22Rv1 (cell line): ENCODE measurements at regions not wholly inside any gene's neighbourhood (a gene's known extent, or its start where the extent isn't known, plus 50 kb on each side); places are given as distances from the start of the nearest gene placed in this dataset.

Experiments used
- CTCF ChIP-seq: fragments of 450-650 bp; IDR thresholded peaks from 2 replicates; pipeline ENCODE4 v1.5.1; 2017; ENCODE audit warnings: mild to moderate bottlenecking
- ZFX ChIP-seq: fragments of 450-650 bp; IDR thresholded peaks from 2 replicates; pipeline ENCODE4 v1.6.1; 2017; ENCODE audit warnings: antibody characterized with exemption, borderline replicate concordance

- TF ChIP-seq CTCF (no peak), ZFX (no peak)
Observed at GRCh38 chr6:23784301-23784919, 341.6 kb upstream of the NRSN1 start.
